ENCODE measurements at regions not wholly inside any gene's neighbourhood (a gene's known extent, or its start where the extent isn't known, plus 50 kb on each side); places are given as distances from the start of the nearest gene placed in this dataset.
"Not testable (repeated sequence)": the region's sequence is repeated elsewhere in the genome, so short reads cannot be mapped to it uniquely, and the experiment has no call there.

GRCh38 chr13:21228738-21229137, 52.3 kb downstream of the MRPL57 start:
- DNase-seq: no peak

GRCh38 chr13:21229241-21230024, 53.0 kb downstream of the MRPL57 start:
- DNase-seq: no peak

- no peak for DNase-seq
These were observed 54.1 kb downstream of the MRPL57 start for GRCh38 chr13:21230516-21230915.

- DNase-seq: no peak
These were observed 55.0 kb downstream of the MRPL57 start for GRCh38 chr13:21231426-21231940.

GRCh38 chr13:21232196-21232595, 55.7 kb downstream of the MRPL57 start:
- no peak for DNase-seq

GRCh38 chr13:21232599-21232998, 56.1 kb downstream of the MRPL57 start:
- DNase-seq: no peak

- no peak for DNase-seq
These were observed 56.6 kb downstream of the MRPL57 start for GRCh38 chr13:21233086-21233485.

- no peak for DNase-seq
These were observed 58.1 kb downstream of the MRPL57 start for GRCh38 chr13:21234526-21234925.

- no peak for DNase-seq
These were observed 58.7 kb downstream of the MRPL57 start for GRCh38 chr13:21235174-21235573.

GRCh38 chr13:21237081-21237480, 60.6 kb downstream of the MRPL57 start:
- DNase-seq: no peak

GRCh38 chr13:21238267-21238666, 61.8 kb downstream of the MRPL57 start:
- DNase-seq: no peak

GRCh38 chr13:21240586-21240985, 64.1 kb downstream of the MRPL57 start:
- no peak for DNase-seq

GRCh38 chr13:21242236-21242635, 65.8 kb downstream of the MRPL57 start:
- DNase-seq: no peak

- no peak for DNase-seq
These were observed 66.8 kb downstream of the MRPL57 start for GRCh38 chr13:21243045-21243897.

- not testable (repeated sequence) for DNase-seq
These were observed 67.4 kb downstream of the MRPL57 start for GRCh38 chr13:21243898-21244184.

- DNase-seq: no peak
These were observed 70.4 kb downstream of the MRPL57 start for GRCh38 chr13:21246761-21247452.

GRCh38 chr13:21256351-21256761, 79.9 kb downstream of the MRPL57 start:
- no peak for DNase-seq

- no peak for DNase-seq
These were observed 80.4 kb downstream of the MRPL57 start for GRCh38 chr13:21256891-21257290.

- no peak for DNase-seq
These were observed 83.4 kb downstream of the MRPL57 start for GRCh38 chr13:21259571-21260455.

GRCh38 chr13:21260561-21261290, 84.3 kb downstream of the MRPL57 start:
- DNase-seq: not testable (repeated sequence)

GRCh38 chr13:21261487-21262216, 85.2 kb downstream of the MRPL57 start:
- DNase-seq: not testable (repeated sequence)
